NCI-H526 (cell line): ENCODE measurements at regions not wholly inside any gene's neighbourhood (a gene's known extent, or its start where the extent isn't known, plus 50 kb on each side); places are given as distances from the start of the nearest gene placed in this dataset.

ENCODE experiments used
- DNase-seq, 2 experiments: peaks; one replicate each; lab custom pipeline; 2025; lab: John Stamatoyannopoulos, UW

- no peak for DNase-seq
These were observed 370.7 kb downstream of the INSC start for GRCh38 chr11:15485432-15485831.

- no peak for DNase-seq
These were observed 374.6 kb downstream of the INSC start for GRCh38 chr11:15489281-15489680.

- no peak for DNase-seq
These were observed 375.8 kb downstream of the INSC start for GRCh38 chr11:15490535-15490934.

GRCh38 chr11:15493066-15493465, 378.3 kb downstream of the INSC start:
- DNase-seq, result peak; percentile 33 to 41

- no peak for DNase-seq
These were observed 379.3 kb downstream of the INSC start for GRCh38 chr11:15493921-15494620.

GRCh38 chr11:15494740-15495139, 380.0 kb downstream of the INSC start:
- no peak for DNase-seq

- no peak for DNase-seq
These were observed 380.7 kb downstream of the INSC start for GRCh38 chr11:15495462-15495861.

GRCh38 chr11:15497366-15497765, 382.6 kb downstream of the INSC start:
- DNase-seq, result no peak

GRCh38 chr11:15499674-15500073, 385.0 kb downstream of the INSC start:
- no peak for DNase-seq

- no peak for DNase-seq
These were observed 385.9 kb downstream of the INSC start for GRCh38 chr11:15500643-15501042.

- no peak for DNase-seq
These were observed 386.8 kb downstream of the INSC start for GRCh38 chr11:15501566-15501965.

GRCh38 chr11:15505155-15505554, 390.4 kb downstream of the INSC start:
- DNase-seq, result no peak

- DNase-seq, result no peak
These were observed 392.9 kb downstream of the INSC start for GRCh38 chr11:15507592-15507991.

- DNase-seq, result no peak
These were observed 394.4 kb downstream of the INSC start for GRCh38 chr11:15509082-15509481.

- no peak for DNase-seq
These were observed 404.5 kb downstream of the INSC start for GRCh38 chr11:15519124-15519791.

- DNase-seq, result no peak
These were observed 405.2 kb downstream of the INSC start for GRCh38 chr11:15519911-15520310.

- DNase-seq, result no peak
These were observed 408.8 kb downstream of the INSC start for GRCh38 chr11:15523543-15523942.

GRCh38 chr11:15525582-15525981, 410.9 kb downstream of the INSC start:
- no peak for DNase-seq

- DNase-seq, result no peak
These were observed 411.3 kb downstream of the INSC start for GRCh38 chr11:15526032-15526431.

GRCh38 chr11:15526859-15527450, 412.2 kb downstream of the INSC start:
- DNase-seq, result no peak

GRCh38 chr11:15532432-15532831, 417.7 kb downstream of the INSC start:
- no peak for DNase-seq

GRCh38 chr11:15534266-15534665, 419.5 kb downstream of the INSC start:
- DNase-seq, result no peak

- DNase-seq, result no peak
These were observed 420.7 kb downstream of the INSC start for GRCh38 chr11:15535414-15535813.
